ENCODE measurements at regions not wholly inside any gene's neighbourhood (a gene's known extent, or its start where the extent isn't known, plus 50 kb on each side); places are given as distances from the start of the nearest gene placed in this dataset.

DNA sequence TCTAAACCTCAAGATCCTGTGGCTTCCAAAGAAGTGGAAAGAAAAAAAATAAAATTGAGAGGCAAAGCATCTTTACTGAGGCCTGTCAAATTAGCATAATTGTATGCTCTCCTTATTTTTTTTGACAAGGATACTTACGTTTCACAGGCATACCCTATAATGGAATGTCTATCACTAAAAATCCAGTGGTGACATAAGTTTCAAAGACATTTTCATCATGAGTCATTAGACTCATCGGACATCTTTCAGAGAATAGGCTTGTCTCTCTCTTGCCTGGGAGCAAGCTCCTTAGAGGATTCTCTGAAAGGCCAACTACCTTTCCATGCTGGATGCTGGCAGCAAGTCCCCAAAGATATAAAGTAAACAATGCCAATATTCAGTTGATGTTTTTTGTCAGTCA is 380.7 kb upstream of the STEAP1 start:
- CTCF ChIA-PET = no interaction called here
- POLR2A ChIA-PET = no interaction called here
- no peak overlapping the region for H3K4me3 Mint-ChIP-seq (ENCODE audit: unreplicated experiment)
- no TSS peak for BruUV-seq (replicated peaks)
- H3K27me3 Mint-ChIP-seq (ENCODE audit: insufficient read depth, unreplicated experiment) = peaks cover 21% of the 10 kb centered on the region
- DNase-seq (ENCODE audit: unreplicated experiment) = no peak
- H3K27ac Mint-ChIP-seq (ENCODE audit: low read depth, unreplicated experiment) = no peak overlapping the region
- TF ChIP-seq, protein P1, sequence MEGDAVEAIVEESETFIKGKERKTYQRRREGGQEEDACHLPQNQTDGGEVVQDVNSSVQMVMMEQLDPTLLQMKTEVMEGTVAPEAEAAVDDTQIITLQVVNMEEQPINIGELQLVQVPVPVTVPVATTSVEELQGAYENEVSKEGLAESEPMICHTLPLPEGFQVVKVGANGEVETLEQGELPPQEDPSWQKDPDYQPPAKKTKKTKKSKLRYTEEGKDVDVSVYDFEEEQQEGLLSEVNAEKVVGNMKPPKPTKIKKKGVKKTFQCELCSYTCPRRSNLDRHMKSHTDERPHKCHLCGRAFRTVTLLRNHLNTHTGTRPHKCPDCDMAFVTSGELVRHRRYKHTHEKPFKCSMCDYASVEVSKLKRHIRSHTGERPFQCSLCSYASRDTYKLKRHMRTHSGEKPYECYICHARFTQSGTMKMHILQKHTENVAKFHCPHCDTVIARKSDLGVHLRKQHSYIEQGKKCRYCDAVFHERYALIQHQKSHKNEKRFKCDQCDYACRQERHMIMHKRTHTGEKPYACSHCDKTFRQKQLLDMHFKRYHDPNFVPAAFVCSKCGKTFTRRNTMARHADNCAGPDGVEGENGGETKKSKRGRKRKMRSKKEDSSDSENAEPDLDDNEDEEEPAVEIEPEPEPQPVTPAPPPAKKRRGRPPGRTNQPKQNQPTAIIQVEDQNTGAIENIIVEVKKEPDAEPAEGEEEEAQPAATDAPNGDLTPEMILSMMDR (IDR thresholded peaks at IDR 0.05; ENCODE audit: unreplicated experiment) = no peak
- H3K4me1 Mint-ChIP-seq (ENCODE audit: insufficient read depth, unreplicated experiment) = no peaks in the 10 kb centered on the region
- intact Hi-C loops (cut with micrococcal nuclease) = no loop called here
- no peaks in the 10 kb centered on the region for H3K36me3 Mint-ChIP-seq (ENCODE audit: insufficient read depth, unreplicated experiment)
- H3K9me3 Mint-ChIP-seq (ENCODE audit: unreplicated experiment) = no peaks in the 10 kb centered on the region

DNA sequence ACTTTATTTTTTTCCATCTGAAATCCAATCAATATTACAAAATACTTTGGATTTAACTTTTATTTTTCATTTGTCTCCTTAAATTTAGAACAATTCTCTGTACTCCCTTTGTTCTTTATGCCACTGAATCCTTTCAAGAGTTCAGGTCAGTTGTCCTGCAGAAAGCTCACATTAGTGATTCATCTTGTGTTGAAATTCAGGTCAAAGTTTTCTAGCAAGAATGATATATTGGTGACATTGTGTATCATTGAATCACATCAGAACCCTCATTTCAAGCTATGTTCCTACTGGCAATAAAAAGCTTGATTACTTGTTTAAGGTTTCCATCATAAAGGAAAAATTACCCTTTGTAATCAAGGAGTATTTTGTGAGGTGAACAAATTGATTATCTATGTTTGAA is 378.8 kb upstream of the STEAP1 start:
- Mint-ChIP-seq H3K27me3 (ENCODE audit: insufficient read depth, unreplicated experiment) (peaks cover 10% of the 10 kb centered on the region), H3K27ac (ENCODE audit: low read depth, unreplicated experiment) (no peak overlapping the region), H3K4me1 (ENCODE audit: insufficient read depth, unreplicated experiment) (no peaks in the 10 kb centered on the region), H3K4me3 (ENCODE audit: unreplicated experiment) (no peak overlapping the region), H3K9me3 (ENCODE audit: unreplicated experiment) (no peaks in the 10 kb centered on the region), H3K36me3 (ENCODE audit: insufficient read depth, unreplicated experiment) (no peaks in the 10 kb centered on the region)
- TF ChIP-seq, protein P1 (IDR thresholded peaks at IDR 0.05; ENCODE audit: unreplicated experiment) = no peak
- intact Hi-C loops (cut with micrococcal nuclease) = no loop called here
- POLR2A ChIA-PET = no interaction called here
- no peak for DNase-seq (ENCODE audit: unreplicated experiment)
- BruUV-seq (replicated peaks) = no TSS peak
- CTCF ChIA-PET = no interaction called here

DNA sequence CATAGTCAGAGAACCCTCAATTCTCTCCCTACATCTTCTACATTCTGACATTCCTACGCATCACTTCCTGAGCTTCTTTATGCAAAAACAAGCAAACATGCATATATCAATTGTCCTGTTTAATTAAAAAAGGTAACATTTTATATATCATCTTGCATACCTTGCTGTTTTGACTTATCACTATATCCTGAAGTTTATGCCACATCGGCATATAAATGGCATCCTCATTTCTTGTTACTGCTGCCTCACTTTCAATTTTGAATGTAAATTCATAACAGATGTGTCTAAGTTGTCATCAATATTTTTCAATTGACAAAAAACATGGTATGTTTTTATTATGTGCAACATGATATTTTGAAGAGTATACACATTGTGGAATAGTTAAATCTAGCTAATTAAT is 377.3 kb upstream of the STEAP1 start:
- intact Hi-C loops (cut with micrococcal nuclease) = no loop called here
- H3K4me3 Mint-ChIP-seq (ENCODE audit: unreplicated experiment) = no peak overlapping the region
- BruUV-seq (replicated peaks) = no TSS peak
- no peak overlapping the region for H3K27ac Mint-ChIP-seq (ENCODE audit: low read depth, unreplicated experiment)
- no peak for DNase-seq (ENCODE audit: unreplicated experiment)
- no peaks in the 10 kb centered on the region for H3K36me3 Mint-ChIP-seq (ENCODE audit: insufficient read depth, unreplicated experiment)
- TF ChIP-seq, protein P1 (IDR thresholded peaks at IDR 0.05; ENCODE audit: unreplicated experiment) = no peak
- peaks cover 10% of the 10 kb centered on the region for H3K27me3 Mint-ChIP-seq (ENCODE audit: insufficient read depth, unreplicated experiment)
- H3K9me3 Mint-ChIP-seq (ENCODE audit: unreplicated experiment) = no peaks in the 10 kb centered on the region
- POLR2A ChIA-PET = no interaction called here
- CTCF ChIA-PET = no interaction called here
- H3K4me1 Mint-ChIP-seq (ENCODE audit: insufficient read depth, unreplicated experiment) = no peaks in the 10 kb centered on the region

DNA sequence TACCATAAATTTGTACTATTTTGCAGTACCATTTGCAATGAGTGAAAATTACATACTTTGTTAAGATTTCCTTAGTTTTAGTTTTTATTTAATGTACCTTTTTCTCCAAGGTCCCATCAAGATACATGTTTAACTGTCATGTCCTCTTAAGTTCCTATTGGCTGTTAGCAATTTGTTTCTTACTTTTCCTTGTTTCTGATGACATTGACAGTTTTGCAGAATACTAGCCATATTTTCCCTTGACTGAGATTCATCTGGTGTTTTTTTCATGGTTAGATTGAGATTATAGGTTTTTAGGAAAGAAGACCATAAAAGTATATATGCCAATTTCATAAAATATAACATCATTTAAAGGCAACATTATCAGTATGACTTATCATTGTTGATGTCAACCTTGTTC is 376.8 kb upstream of the STEAP1 start:
- Mint-ChIP-seq H3K27me3 (ENCODE audit: insufficient read depth, unreplicated experiment) (peaks cover 13% of the 10 kb centered on the region), H3K4me3 (ENCODE audit: unreplicated experiment) (no peak overlapping the region), H3K36me3 (ENCODE audit: insufficient read depth, unreplicated experiment) (no peaks in the 10 kb centered on the region), H3K9me3 (ENCODE audit: unreplicated experiment) (no peaks in the 10 kb centered on the region), H3K27ac (ENCODE audit: low read depth, unreplicated experiment) (no peak overlapping the region), H3K4me1 (ENCODE audit: insufficient read depth, unreplicated experiment) (no peaks in the 10 kb centered on the region)
- TF ChIP-seq, protein P1 (IDR thresholded peaks at IDR 0.05; ENCODE audit: unreplicated experiment) = no peak
- POLR2A ChIA-PET = no interaction called here
- intact Hi-C loops (cut with micrococcal nuclease) = no loop called here
- CTCF ChIA-PET = no interaction called here
- no TSS peak for BruUV-seq (replicated peaks)
- no peak for DNase-seq (ENCODE audit: unreplicated experiment)
